Head of caudate nucleus (tissue), 42 donors: ENCODE measurements at regions not wholly inside any gene's neighbourhood (a gene's known extent, or its start where the extent isn't known, plus 50 kb on each side); places are given as distances from the start of the nearest gene placed in this dataset.

Experiments used
- DNase-seq, 42 donors: peaks; one replicate each; pipeline versions ENCODE4 v3.0.0 to v3.0.0-alpha.2; 2020 to 2021; ENCODE audit warnings: mixed read lengths in 7 of 42
- intact Hi-C: fragments of 100-400 bp; cut with DNase I; formaldehyde crosslinking; loops from one replicate; pipeline ENCODE4 v1.15.0; 2022

DNA sequence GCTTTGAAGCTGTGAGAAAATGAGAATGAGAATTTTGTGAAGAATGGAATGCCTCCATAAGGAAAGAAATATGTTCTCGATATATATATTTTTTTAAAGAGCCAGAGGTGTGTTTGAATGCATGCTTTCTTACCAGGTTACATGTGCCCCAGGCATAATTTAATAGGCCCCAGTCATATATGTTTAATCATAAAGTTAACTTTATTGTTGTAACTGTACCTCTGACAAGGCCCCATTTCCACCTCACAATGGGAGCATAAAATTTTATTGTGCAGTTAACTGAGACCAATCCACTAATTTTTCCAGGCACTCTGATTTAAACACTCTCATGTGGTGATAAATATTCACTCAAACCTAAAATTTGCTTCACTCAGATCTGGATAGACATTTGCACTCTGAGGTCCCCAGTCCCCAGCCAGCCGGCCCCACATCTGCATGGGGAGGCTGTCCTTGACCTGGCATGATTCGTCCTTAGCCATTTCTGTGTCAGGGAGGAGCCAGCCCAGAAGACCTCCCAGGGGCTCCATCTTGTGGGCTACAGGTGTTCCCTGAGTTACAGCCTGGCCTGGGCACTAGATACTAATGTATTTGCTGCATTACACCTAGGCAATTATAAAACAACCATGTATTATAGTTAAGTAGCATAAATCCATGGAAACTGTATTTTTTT lies 245.8 kb downstream of the MTRR start:
- intact Hi-C loops: no loop called here
- no peak for DNase-seq

DNA sequence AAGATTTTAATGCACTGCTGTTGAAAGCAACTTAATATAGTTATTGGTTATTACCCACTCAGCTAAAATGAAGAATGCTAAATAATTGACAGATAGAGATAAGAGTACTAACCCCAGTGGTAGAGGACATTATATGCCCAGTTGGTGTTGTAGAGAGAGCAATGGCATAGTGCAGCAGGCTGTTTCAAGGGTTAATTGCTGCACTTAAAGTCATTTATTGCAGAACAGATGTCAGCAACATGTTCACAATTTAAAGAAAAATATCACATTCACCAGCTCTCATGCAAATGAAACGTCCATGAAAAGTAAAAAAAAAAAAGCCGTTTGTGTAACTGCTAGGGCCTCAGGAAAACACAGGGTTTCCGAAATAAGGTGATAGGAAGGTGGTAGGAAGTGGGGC lies 254.6 kb downstream of the MTRR start:
- intact Hi-C loops: no loop called here
- DNase-seq: no peak

DNA sequence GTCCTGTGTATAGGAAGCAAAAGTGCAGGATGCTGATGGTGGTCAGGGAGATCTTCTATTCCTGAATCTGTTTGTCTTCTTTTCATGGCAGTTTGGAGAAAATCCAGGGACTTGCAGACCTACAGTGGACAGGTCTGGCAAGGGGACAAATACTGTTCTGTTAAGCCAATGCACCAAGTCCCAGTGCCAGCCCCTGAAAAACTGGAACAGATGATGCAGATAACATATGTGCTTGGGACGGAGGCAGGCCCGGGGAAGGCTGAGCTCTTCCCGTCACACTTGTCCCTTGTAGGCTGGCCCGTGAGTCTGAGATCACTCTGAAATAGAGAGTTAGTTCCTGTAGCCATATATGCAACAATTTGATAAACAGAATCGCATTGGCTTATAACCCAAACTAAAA lies 265.7 kb downstream of the MTRR start:
- DNase-seq: no peak
- intact Hi-C loops: no loop called here

DNA sequence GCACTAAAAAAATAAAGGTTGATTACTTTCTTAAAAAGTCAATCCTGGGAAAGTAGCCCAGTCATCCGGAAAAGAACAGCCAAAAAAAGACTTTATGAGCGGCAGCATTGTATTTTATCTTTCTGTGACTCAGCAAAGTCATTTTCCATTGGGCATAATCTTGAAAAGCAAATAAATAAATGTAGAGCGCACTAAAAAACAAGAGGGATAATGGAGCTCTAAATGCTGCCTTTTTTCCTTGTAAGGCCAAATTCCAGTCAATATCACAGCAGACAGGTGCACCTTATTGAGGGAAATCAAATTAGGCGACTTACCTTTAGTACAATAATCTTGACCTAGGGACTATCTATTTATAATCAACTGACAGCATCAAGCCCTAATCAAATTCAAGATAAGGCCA lies 266.8 kb downstream of the MTRR start:
- intact Hi-C loops: no loop called here

DNA sequence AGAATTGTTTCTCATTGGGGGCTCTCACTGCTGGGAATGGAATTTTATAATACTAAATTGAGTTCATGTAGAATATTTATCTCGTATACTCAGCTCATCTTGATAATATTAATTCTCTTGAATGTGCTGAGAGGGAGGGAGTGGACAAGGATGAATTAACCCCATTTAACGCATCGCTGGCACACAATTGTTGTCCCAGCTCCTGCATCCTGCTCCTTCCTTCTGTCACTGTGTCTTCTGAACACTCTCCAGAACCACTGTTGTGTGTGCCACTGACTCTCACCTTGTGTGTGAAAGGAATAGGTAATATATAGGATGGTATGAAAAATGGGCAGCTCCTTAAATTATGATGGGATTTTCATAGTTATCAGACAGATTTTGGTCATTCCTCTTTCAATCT lies 267.3 kb downstream of the MTRR start:
- no peak for DNase-seq
- intact Hi-C loops: no loop called here

More for the DNA sequence above, 266.8 kb downstream of the MTRR start:
- no peak for DNase-seq

DNA sequence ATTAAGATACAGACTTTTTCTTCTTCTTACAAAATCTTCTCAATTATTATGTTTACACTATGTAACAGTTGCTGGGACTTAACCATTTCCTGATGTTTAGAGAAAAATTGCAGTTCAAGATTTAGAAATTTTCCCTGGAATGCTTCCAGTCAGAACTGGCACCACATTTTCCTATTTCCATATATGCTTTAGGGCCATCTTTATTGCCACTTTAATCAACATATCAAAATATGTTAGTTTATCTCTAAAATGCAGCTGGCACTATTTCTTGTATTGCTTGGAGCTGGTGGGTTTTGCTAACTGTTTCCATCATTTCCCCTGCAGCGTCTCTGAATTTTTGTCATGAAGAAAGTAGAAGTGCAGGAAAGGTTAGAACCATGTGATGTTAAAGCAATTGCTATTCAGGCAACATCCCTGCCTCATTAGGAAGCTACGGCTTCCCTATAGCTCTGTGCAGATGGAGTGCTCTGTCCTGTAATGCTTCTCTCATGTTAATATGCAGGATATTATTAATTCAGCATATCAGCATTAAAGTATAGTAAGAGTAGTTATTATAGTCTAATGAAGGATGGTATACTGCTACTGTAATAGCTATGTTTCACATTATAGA lies 269.1 kb downstream of the MTRR start:
- intact Hi-C loops: no loop called here
- DNase-seq: no peak

DNA sequence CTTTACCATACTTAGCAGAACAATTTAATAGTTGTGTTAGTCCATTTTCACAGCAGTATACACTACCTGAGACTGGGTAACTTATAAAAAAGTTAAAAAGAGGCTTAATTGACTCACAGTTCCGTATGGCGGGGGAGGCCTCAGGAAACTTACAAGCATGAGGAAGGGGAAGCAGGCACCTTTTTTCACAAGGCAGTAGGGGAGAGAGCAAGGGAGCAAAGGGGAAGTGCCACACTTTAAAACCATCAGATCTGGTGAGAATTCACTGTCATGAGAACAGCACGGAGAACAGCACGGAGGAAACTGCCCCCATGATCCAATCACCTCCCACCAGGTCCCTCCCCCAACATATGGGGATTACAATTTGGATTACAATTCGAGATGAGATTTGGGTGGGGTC lies 269.9 kb downstream of the MTRR start:
- DNase-seq: no peak
- intact Hi-C loops: no loop called here

DNA sequence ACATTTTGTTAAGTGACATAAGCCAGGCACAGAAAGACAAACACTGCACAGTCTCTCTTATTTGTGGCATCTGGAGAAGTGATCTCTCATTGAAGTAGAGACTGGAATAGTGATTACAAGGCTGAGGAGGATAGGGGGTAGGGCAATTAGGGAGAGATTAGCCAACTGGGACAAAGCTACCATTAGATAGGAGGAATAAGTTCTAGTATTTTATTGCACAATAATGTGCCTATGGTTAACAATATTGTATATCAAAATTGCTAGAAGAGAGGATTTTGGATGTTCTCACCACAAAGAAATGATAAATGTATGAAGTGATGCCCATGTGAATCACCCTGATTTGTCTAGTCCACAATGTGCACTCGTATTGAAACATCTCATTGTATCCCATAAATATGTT lies 281.8 kb downstream of the MTRR start:
- no peak for DNase-seq
- intact Hi-C loops: no loop called here

DNA sequence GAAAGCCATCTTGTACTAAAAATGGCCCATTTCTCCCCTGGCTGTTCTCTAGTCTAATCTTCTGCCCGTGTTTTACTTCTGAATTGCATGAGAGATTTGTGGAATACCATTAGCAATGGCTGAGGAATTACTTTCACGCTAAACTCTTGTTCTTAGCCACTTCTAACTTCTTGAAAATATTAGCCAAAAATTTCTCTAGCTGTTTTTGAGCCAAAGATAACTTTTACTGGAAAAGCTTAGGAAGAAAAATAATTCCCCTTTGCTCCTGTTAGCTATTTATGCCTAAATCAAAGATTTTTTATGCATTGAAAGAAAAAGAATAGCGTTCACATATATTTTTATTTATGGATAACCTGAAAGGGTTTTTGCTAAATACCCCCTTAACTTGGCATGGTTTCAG lies 287.8 kb downstream of the MTRR start:
- intact Hi-C loops: no loop called here
- no peak for DNase-seq

DNA sequence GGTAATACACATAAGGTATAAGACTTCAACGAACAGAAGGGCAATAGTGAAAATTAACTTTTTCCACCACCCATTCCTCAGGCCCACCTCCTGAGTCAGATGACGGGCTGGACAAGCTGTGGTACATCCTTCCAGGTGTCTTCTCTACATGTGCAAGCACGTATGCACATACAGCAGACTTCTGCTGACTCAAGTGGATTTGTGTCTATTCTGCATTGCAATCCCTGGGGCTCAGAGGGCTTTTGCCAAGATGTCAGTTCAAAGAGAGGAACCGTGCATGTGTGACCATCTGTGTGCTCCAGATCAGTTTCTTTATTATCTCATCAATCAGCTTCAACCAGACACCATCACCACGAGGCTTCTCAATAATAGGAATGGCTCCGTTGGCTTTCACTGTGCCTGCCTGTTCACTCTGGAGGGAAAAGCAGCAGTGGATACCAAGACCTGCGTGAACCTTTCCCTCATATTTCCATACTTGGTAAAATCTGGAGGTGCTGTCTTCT lies 288.4 kb downstream of the MTRR start:
- intact Hi-C loops: no loop called here
- DNase-seq: no peak

DNA sequence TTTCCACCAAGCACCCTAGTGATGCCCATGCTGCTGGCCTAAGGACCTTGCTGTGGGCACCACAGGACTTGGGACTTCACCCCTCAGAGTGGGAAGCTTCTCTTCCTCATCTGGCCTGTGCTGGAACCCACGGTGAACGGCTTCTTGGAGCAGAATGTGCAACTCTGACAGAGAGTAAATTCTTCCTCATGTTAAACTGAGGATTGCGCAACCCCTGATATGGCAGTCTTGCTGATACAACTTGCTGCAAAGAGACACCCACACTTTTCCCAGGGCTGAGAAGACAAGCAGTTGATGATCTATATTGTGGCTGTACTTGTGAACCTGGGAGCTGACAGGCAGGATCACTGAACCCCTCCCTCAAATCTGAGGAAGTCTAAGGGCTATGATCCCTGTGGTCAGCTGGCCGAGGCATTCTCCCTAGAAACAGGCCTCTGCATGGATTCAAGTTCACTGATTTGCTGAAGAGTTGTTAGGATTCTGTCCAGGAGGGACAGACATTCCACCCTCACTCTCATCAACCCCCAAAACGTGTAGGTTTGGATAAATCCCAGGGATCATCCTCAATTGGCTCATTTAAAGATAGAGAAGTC lies 307.2 kb downstream of the MTRR start:
- DNase-seq: peak in 27 of 42 donors; percentile 15 to 81 (median 37)
- intact Hi-C loops: no loop called here

DNA sequence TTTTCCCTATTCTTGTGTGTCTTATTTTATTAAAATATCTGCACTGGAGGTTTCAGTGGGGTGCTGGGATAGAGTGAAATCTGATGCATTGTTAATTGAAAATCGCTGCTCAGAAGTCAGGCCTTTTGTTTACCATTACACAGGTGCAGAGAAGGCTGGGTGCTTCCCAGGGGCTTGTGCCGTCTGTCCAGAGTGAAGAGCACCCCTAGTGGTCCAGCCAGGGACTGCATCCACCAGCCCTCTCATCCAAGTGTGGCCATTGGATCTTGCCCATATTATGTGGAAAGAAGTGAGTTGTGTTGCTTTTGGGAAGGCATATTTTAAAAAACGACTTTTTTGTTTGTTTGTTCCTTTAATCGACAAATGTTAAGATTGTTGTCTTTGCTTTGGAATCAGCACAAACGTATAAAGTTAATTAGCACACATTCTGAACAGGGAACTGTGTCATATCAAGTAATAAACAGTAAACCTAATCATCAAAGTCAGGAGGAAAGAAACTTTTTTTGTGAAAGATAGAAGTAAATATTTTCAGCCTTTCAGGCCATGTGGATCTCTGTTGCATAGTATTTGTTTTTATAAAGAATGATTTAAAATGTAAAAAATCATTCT lies 315.6 kb downstream of the MTRR start:
- DNase-seq: peak in 27 of 42 donors; percentile 3 to 72 (median 36)
- intact Hi-C loops: no loop called here

DNA sequence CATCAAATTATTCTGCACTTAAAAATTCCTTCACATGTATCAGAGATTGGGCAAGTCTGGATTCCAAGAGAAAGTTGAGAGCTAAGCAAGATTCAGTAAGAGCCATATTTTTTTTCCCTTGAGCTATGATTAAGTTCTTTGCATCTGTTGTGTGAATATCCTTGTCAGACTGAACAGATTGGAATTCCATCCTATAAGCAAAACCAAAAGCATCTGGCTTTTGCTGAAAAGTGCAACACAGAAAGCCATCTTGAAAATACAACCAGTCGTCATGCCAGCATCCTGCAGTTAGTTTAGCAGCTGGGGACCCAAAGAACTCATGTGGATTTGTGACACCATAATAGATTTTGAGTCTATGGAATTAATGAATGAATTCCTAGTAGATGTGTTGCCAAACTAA lies 316.9 kb downstream of the MTRR start:
- DNase-seq: no peak

DNA sequence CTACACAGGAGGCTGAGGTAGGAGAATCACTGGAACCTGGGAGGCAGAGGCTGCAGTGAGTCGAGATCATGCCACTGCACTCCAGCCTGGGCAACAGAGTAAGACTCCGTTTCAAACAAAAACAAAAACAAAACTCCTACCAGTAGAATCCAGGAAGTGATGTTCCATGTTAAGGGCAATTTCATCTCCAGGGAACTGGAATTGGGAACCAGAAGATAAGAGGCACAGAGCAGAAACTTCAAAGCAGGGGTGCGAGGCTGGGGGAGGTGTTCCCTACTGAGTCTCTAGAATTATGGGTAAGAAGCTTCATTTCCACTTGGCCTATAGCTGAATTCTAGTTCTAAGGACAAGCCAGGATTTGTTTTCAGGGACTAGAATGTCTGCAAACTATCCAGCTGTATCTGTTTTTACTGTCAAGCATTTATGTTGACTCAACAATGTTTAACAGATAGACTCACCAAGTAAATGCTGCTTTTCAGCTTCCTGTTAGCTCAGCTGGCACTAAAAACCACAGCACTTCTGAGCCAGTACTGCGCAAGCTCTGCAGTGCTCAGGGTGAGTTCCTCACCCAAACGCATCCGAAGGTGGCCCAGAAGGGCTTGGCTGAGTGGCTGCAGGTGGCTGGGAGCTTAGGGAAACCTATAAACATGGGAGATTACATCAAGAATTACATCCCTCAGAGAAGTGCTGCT lies 320.1 kb downstream of the MTRR start:
- DNase-seq: no peak
- intact Hi-C loops: no loop called here

More for the DNA sequence above, 316.9 kb downstream of the MTRR start:
- intact Hi-C loops: no loop called here

DNA sequence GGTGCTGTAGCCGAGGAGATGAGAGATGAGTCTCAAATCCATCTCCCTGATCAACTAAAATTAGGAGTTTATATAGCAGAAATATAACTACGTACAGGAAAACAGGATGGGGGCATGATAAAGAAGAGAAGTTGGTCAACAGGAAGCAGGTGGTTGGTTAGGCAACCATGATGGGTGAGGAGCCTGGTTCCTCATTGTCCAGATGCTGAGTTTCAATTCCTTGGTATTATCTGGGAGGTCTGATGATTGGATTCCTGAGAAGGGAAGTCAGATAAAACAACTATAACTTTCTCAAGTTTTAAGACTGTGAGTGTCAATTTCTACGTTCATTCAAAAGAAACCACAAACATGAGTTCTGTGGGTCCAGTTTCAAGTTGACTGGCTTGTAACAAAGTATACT lies 323.9 kb downstream of the MTRR start:
- intact Hi-C loops: no loop called here
- DNase-seq: no peak

DNA sequence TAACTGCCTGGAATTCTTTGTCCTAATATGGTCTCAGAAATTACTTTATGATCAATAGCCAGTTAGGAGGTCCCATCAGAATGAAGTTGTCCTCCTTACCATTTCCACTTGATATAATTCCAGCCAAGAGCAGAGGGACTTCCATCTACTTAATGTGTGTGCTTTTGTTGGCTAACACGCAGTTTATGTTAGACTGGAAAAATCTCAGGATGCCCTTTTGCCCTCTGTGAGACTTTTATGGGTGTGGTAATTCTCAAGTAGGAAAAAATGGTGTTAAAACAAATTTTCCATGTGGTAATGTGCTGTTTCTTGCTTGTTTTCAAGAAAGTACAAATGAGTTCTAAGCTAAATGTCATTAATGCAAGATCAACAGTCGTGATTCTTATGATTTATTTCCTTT lies 327.1 kb downstream of the MTRR start:
- no peak for DNase-seq
- intact Hi-C loops: no loop called here

DNA sequence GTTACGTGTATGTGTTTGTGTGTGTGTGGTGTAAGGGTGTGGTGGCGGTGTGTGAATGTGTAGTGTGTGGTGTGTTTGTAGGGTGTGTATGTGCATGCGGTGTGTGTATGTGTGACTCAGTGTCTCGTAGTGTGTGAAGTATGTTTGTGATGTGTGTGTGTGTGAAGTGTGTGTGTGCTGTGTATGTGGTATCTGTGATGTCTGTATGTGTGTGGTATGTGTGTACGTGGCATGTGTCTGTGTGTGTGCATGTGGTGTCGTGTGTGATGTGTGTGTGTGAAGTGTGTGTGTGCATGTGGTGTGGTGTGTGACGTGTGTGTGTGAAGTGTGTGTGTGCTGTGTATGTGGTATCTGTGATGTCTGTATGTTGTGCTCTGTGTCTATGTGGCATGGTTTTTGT lies 339.4 kb downstream of the MTRR start:
- intact Hi-C loops: no loop called here
- no peak for DNase-seq

DNA sequence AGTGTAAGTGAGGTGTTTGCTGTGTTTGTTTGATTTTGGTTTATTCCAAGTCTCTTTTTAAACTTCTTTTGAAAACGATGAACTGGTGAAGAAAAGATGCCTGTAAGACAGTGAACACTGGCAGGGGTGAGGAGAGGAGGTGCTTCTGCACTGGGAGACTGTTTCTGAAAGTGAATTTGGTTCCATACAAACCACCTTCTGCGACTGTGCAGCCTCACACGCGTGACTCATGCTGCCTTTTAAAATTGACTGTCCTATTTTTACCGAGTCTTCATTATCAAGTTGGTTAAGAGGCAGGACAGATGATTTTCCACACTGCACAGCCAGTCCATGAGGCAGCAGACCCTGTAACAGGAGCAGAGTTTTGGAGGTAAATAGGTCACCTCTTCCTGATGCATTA lies 340.6 kb downstream of the MTRR start:
- intact Hi-C loops: no loop called here
- peak in 41 of 42 donors; percentile 7 to 80 (median 50) for DNase-seq

DNA sequence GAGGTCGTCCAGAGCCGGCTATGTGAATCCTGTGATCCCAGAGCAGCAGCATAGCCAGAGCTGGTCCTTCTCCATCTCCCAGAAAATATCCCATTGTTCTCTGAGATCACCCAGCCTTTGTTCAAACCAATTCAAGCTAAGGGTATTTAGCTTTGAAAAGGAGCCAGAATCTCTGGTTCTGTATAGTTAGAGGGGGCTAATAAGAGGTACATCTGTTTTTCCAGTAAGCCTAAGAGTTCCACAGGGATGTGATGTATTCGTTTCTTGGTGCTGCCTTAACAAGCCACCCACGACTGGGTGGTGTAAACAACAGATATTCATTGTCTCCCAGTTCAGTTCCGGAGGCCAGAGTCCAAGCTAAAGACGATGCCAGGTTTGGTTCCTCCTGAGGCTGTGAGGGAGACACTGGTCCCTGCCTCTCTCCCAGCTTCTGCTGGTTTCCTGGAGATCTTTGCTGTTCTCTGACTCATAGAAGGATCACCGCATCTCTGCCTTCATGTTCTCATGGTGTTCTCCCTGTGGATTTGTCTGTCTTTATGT lies 344.8 kb downstream of the MTRR start:
- intact Hi-C loops: no loop called here

More for the DNA sequence above, 344.8 kb downstream of the MTRR start:
- DNase-seq: peak in 7 of 42 donors; percentile 6 to 43 (median 27)
